M059J (cell line): ENCODE measurements at regions not wholly inside any gene's neighbourhood (a gene's known extent, or its start where the extent isn't known, plus 50 kb on each side); places are given as distances from the start of the nearest gene placed in this dataset.

Experiments used
- DNase-seq: peaks from one replicate; pipeline ENCODE4 v3.0.0-alpha.2; 2012; ENCODE audit warnings: low read depth

GRCh38 chrX:38887222-38887621 lies 86.0 kb downstream of the MID1IP1 start:
- no peak for DNase-seq

GRCh38 chrX:38890326-38890725 lies 89.1 kb downstream of the MID1IP1 start:
- DNase-seq, result no peak

DNA sequence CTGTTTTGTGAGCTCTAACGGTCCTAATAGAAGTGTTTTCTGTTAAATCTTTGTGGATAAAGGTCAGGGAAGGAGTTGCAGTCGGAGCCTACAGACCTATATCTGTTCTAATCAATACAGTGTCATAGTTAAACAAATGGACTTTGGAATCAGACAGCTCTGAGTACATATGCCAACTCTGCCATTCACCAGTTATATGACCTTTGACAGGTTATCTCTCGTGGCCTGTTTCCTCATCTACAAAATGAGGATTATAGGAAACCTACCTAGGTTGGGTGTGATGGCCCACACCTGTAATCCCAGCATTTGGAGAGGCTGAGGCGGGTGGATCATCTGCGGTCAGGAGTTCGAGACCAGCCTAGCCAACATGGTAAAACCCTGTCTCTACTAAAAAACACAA lies 89.7 kb downstream of the MID1IP1 start:
- no peak for DNase-seq

GRCh38 chrX:38891641-38892413 lies 90.6 kb downstream of the MID1IP1 start:
- peak; percentile 15 for DNase-seq

- no peak for DNase-seq
Measured at GRCh38 chrX:38893441-38893840, 92.2 kb downstream of the MID1IP1 start.

GRCh38 chrX:38895775-38896174 lies 94.5 kb downstream of the MID1IP1 start:
- DNase-seq, result no peak

DNA sequence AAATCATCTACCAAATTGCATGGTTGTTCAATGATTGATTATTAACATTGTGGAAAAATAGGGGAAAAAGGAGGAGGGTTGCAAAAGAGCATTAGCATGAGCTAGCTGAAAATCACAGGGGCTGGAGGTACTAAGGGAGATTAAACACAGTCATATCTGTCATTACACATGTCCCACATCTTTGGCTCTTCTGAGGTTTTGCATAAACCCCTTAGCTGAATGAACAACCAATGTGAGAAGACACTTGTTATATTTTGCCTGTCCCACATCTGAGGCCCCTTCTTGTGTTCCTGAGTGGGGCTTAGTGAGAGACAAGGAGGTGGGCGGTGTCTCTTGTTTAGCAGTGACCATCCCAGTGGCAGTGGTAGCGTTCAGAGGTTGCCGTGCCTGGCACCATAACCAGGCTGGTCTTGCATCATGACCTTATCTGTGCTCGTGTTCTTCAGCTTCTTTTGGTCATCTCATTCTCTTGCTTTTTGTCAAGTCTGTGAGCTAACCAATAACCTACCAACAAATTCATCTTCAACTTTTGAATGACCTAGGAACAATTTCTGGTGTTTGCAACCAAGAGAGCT lies 95.6 kb downstream of the MID1IP1 start:
- no peak for DNase-seq

- no peak for DNase-seq
Measured at GRCh38 chrX:38898261-38898660, 97.0 kb downstream of the MID1IP1 start.

DNA sequence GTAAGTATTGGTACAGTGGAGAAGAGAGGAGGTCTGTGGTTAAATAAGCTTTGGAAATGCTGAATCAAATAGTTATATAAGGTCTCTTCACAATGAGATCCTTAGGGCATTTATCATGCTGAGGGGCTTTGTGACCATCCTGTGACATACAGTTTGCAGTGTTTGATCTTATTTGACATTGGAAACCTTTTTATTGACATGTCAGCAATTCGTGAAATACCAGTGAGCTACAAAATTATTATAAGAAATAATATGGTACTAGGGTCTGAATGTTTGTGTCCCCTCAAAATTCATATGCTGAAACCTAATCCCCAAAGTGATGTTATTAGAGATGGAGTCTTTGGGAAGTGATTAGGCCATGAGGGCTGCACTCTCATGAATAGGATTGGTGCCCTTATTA lies 98.4 kb downstream of the MID1IP1 start:
- DNase-seq, result no peak

DNA sequence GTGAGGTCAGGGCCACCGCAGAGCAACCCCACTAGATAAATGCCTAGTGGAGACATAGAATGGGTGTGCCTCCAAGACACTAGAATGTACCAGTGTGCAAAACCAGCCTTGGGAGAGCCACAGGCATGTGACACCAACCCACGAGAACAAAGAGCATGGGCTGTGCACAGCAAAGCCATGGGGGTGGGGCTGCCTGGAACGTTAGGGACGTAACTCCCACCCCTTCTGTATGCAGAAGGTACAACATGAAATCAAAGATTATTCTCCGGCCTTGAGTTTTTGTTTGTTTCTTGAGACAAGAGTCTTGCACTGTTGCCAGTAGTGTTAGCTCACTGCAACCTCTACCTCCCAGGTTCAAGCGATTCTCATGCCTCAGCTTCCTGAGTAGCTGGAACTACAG lies 99.5 kb downstream of the MID1IP1 start:
- no peak for DNase-seq

- no peak for DNase-seq
Measured at GRCh38 chrX:38902972-38903492, 101.8 kb downstream of the MID1IP1 start.

DNA sequence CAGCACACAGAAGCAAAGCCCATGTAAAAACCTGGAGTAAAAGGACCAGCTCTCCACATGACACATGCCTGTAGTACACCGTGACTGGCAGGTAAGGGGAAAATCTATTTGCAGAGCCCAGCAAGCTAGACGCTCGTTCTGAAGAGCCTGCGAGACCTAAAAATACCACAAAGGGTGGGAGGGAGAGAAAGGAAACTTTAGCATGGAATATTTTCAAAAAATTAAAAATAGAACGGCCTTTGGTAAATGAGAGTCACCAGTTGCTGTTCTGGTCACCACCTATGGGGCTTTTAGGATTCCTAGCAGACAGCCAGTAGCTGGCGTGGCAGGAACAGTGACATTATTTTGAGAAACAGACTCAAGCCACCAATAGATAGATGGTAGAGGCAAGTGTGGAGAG lies 115.5 kb downstream of the MID1IP1 start:
- no peak for DNase-seq

- no peak for DNase-seq
Measured at GRCh38 chrX:38917954-38918353, 116.7 kb downstream of the MID1IP1 start.

DNA sequence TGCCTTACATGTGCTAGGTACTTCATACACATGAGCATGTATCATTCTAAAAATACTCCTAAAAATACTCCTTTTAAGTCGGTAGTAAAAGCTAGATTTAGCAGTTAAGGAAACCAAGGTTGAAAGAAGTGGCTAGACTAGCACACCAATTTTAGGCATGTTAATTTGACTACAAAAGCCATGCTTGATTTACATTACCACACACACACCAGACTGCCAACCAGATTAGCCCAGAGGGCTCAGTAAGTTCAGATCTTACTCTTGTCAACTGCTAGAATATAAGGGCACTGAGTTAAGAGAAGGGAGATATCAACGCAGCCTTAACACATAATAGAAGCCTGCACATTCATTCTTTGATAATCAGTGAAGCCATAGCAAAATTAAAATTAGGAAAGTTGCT lies 117.9 kb downstream of the MID1IP1 start:
- no peak for DNase-seq

GRCh38 chrX:38919853-38920528 lies 118.7 kb downstream of the MID1IP1 start:
- DNase-seq, result no peak

- no peak for DNase-seq
Measured at GRCh38 chrX:38923451-38923969, 122.3 kb downstream of the MID1IP1 start.

- no peak for DNase-seq
Measured at GRCh38 chrX:38927592-38927991, 126.3 kb downstream of the MID1IP1 start.

DNA sequence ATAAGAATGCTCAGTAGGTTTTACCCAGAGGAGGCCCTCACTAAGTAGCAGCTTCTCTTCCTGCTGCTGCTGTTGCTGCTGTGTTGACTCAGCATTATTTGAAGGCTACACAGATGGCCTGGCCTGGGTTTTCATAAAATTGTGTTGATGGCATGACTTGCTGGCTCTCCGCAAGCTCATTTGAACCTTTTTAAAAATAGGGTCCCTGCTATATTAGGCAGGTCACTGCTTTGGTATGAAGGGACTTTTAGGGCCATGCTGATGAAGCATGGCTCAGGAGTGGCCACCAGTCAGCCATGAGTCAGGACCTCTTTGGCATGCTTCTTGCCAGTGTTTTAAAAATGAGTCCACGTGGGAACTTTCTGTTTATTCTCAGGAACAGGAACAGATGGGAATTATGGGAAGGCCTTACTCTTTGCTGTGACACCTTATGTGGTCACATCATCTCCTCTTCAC lies 128.7 kb downstream of the MID1IP1 start:
- DNase-seq, result peak; percentile 64

GRCh38 chrX:38930474-38930873 lies 129.2 kb downstream of the MID1IP1 start:
- no peak for DNase-seq

- no peak for DNase-seq
Measured at GRCh38 chrX:38935561-38935960, 134.3 kb downstream of the MID1IP1 start.

- no peak for DNase-seq
Measured at GRCh38 chrX:38937400-38937799, 136.1 kb downstream of the MID1IP1 start.

DNA sequence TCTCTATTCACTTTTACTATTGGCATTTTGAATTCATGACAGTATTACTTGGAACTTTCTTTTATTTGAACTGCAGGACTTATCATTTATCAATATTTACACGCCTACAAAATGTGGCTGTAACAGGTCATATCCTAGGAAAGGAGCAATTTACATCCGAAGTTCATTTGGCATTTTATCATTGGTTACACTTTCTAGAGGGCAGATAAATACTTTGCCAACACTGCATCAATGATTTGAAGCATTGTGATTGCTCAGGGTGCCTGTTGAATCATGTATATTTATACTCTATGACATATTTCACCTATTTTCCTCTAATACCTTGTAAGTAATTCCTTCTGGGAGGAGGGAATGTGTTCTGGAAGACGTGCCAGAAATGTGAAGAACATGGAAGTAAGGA lies 136.7 kb downstream of the MID1IP1 start:
- DNase-seq, result no peak

GRCh38 chrX:38939067-38939466 lies 137.8 kb downstream of the MID1IP1 start:
- DNase-seq, result no peak
